HCT116 (cell line): ENCODE measurements at regions not wholly inside any gene's neighbourhood (a gene's known extent, or its start where the extent isn't known, plus 50 kb on each side); places are given as distances from the start of the nearest gene placed in this dataset.
"Not testable (repeated sequence)": the region's sequence is repeated elsewhere in the genome, so short reads cannot be mapped to it uniquely, and the experiment has no call there.

Experiments used
- ATAC-seq: fragments of 200-7000 bp; cut with Tn5 transposase; 2 replicates; pipeline ENCODE4 v1.9.1; 2020; ENCODE audit warnings: mild to moderate bottlenecking, moderate library complexity
- BruUV-seq: library from RNA; stranded (reverse); fragments of 400-500 nt; replicated peaks from 2 replicates; lab custom pipeline; 2021; lab: Mats Ljungman, UMichigan
- CTCF ChIA-PET: fragments of 300-600 bp; sonication (Branson Sonifier 250); formaldehyde crosslinking; loops from one replicate; lab custom pipeline; 2021; ENCODE audit warnings: antibody characterized with exemption; lab: Charles Lee
- POLR2A ChIA-PET: fragments of 300-600, 350-600 bp; sonication (Branson Sonifier 250); formaldehyde crosslinking; loops from one replicate; lab custom pipeline; 2021; ENCODE audit warnings: antibody characterized with exemption; lab: Charles Lee
- RAD21 ChIA-PET, 2 experiments: fragments of 300-600 bp; sonication (Branson Sonifier 250); formaldehyde crosslinking; loops; one replicate each; lab custom pipeline; 2023; ENCODE audit warnings: low total read pairs in 2 of 2; ENCODE audit not compliant: uncharacterized antibody in 2 of 2, unreplicated experiment in 2 of 2, low non-redundant PET in 1 of 2; lab: Charles Lee
- DNase-seq: peaks from one replicate; pipeline ENCODE4 v3.0.0-alpha.2; 2010; ENCODE audit warnings: low read depth, low spot score
- H2AFZ ChIP-seq: fragments of 200-600 bp; shearing (Covaris generic), sonication (generic); 2 replicates; pipeline ENCODE4 v1.6.1; 2017; ENCODE audit warnings: low read depth, mixed run types, mixed read lengths, antibody characterized with exemption, low read length; ENCODE audit not compliant: poor library complexity, severe bottlenecking
- H3K27ac ChIP-seq: 2 replicates; pipeline ENCODE4 v1.5.1; 2012; ENCODE audit warnings: low read depth, low read length
- H3K27me3 ChIP-seq: fragments of 200-600 bp; sonication (generic); 2 replicates; pipeline ENCODE4 v1.6.1; 2016; ENCODE audit warnings: mixed run types, low read length, mixed read lengths; ENCODE audit not compliant: insufficient read depth
- H3K36me3 ChIP-seq, 2 experiments: fragments of 200-500 bp in 1 of 2; fragments of 200-600 bp in 1 of 2; sonication (Bioruptor generic) in 1 of 2; sonication (generic) in 1 of 2; 2 replicates each; pipeline versions ENCODE4 v1.5.1 to v1.6.1; 2014 to 2016; ENCODE audit warnings: low read length in 2 of 2, inconsistent platforms in 1 of 2, mixed read lengths in 1 of 2, mixed run types in 1 of 2; ENCODE audit not compliant: insufficient read depth in 2 of 2, control insufficient read depth in 1 of 2
- H3K4me1 ChIP-seq, 2 experiments: fragments of 200-600 bp in 1 of 2; sonication (generic) in 1 of 2; 2 replicates each; pipeline versions ENCODE4 v1.5.1 to v1.6.1; 2012 to 2017; ENCODE audit warnings: low read length in 2 of 2, inconsistent platforms in 1 of 2, mild to moderate bottlenecking in 1 of 2, mixed read lengths in 1 of 2, mixed run types in 1 of 2, moderate library complexity in 1 of 2; ENCODE audit not compliant: insufficient read depth in 2 of 2, control insufficient read depth in 1 of 2
- H3K4me2 ChIP-seq: fragments of 200-600 bp; sonication (generic); 2 replicates; pipeline ENCODE4 v1.6.1; 2017; ENCODE audit warnings: mixed run types, low read length, mixed read lengths
- H3K4me3 ChIP-seq, 2 experiments: fragments of 200-600 bp in 1 of 2; sonication (generic) in 1 of 2; replicated peaks in 1 of 2; 2 replicates each; pipeline ENCODE4 v1.5.1; 2011 to 2016; ENCODE audit warnings: low read length in 2 of 2, control low read depth in 1 of 2, low read depth in 1 of 2, mild to moderate bottlenecking in 1 of 2, mixed read lengths in 1 of 2, mixed run types in 1 of 2
- H3K79me2 ChIP-seq: fragments of 200-600 bp; sonication (generic); 2 replicates; pipeline ENCODE4 v1.6.1; 2017; ENCODE audit warnings: mild to moderate bottlenecking, mixed run types, low read length, moderate library complexity, mixed read lengths; ENCODE audit not compliant: insufficient read depth
- H3K9ac ChIP-seq: fragments of 200-600 bp; sonication (generic); 2 replicates; pipeline ENCODE4 v1.6.1; 2016; ENCODE audit warnings: low read length, mixed read lengths
- H3K9me2 ChIP-seq: fragments of 200-600 bp; sonication (generic), shearing (Covaris generic); 2 replicates; pipeline ENCODE4 v1.6.1; 2017; ENCODE audit warnings: mixed run types, mild to moderate bottlenecking, moderate library complexity; ENCODE audit not compliant: insufficient read depth
- H3K9me3 ChIP-seq, 2 experiments: fragments of 200-500 bp in 1 of 2; fragments of 200-600 bp in 1 of 2; sonication (Bioruptor generic) in 1 of 2; sonication (generic) in 1 of 2; 2 replicates each; pipeline ENCODE4 v1.6.1; 2014 to 2017; ENCODE audit warnings: low read length in 2 of 2, mixed read lengths in 2 of 2, inconsistent platforms in 1 of 2, low read depth in 1 of 2, mild to moderate bottlenecking in 1 of 2, mixed run types in 1 of 2, moderate library complexity in 1 of 2; ENCODE audit not compliant: control insufficient read depth in 1 of 2, insufficient read depth in 1 of 2
- H4K20me1 ChIP-seq: fragments of 200-600 bp; sonication (generic), shearing (Covaris generic); 2 replicates; pipeline ENCODE4 v1.6.1; 2017; ENCODE audit warnings: mixed run types, mild to moderate bottlenecking, moderate library complexity; ENCODE audit not compliant: insufficient read depth
- EGR1 ChIP-seq: IDR thresholded peaks from 2 replicates; pipeline ENCODE4 v1.6.1; 2012; ENCODE audit warnings: low read depth
- REST ChIP-seq: IDR thresholded peaks from 2 replicates; pipeline ENCODE4 v1.6.1; 2012; ENCODE audit warnings: low read depth
- SP1 ChIP-seq: IDR thresholded peaks from 2 replicates; pipeline ENCODE4 v1.6.1; 2012; ENCODE audit warnings: low read depth
- YY1 ChIP-seq: IDR thresholded peaks from 2 replicates; pipeline ENCODE4 v1.6.1; 2011; ENCODE audit warnings: low read length, low read depth, moderate library complexity, mild to moderate bottlenecking; ENCODE audit not compliant: insufficient replicate concordance; ENCODE audit errors: extremely low read depth
- ZFX ChIP-seq: fragments of 450-650 bp; IDR thresholded peaks from 2 replicates; pipeline ENCODE4 v1.6.1; 2017
- intact Hi-C: fragments of 100-400 bp; cut with micrococcal nuclease; formaldehyde crosslinking; loops from 2 replicates; pipeline ENCODE4 v1.10.0; 2022
- TF ChIP-seq, protein P1 (sequence below): IDR thresholded peaks from 2 replicates; pipeline ENCODE4 v1.6.1; 2012

DNA sequence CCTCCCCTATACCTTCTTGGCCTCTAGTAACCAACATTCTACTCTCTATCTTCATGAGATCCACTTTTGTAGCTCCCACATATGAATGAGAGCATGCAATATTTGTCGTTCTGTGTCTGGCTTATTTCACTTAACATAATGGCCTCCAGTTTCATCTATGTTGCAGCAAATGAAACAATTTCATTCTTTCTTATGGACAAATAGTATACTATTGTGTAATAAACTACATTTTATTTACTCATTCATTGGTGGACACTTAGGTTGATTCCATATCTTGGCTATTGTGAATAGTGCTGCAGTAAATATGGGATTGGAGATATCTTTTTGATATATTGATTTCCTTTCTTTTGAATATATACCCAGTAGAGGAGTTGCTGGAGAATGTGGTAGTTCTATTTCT, 151.1 kb downstream of the JRKL start:
- ChIA-PET RAD21 (no interaction called here), CTCF (no interaction called here), POLR2A (no interaction called here)
- no peak overlapping the region for H3K9ac ChIP-seq
- H3K79me2 ChIP-seq = no peaks in the 10 kb centered on the region
- no peaks in the 10 kb centered on the region for H4K20me1 ChIP-seq
- no peaks in the 10 kb centered on the region for H3K27me3 ChIP-seq
- ATAC-seq (no peak), DNase-seq (no peak)
- intact Hi-C loops = no loop called here
- H3K27ac ChIP-seq = no peak overlapping the region
- no peak overlapping the region for H3K4me3 ChIP-seq
- H3K4me1 ChIP-seq = no peaks in the 10 kb centered on the region
- H2AFZ ChIP-seq = no peak overlapping the region
- BruUV-seq = no TSS peak
- no peaks in the 10 kb centered on the region for H3K9me2 ChIP-seq
- no peaks in the 10 kb centered on the region for H3K9me3 ChIP-seq
- no peak overlapping the region for H3K4me2 ChIP-seq
- H3K36me3 ChIP-seq = no peaks in the 10 kb centered on the region
- TF ChIP-seq, protein P1, sequence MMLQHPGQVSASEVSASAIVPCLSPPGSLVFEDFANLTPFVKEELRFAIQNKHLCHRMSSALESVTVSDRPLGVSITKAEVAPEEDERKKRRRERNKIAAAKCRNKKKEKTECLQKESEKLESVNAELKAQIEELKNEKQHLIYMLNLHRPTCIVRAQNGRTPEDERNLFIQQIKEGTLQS = no peak
- TF ChIP-seq REST (no peak), SP1 (no peak), ZFX (no peak), EGR1 (no peak)
- TF ChIP-seq, all 23 proteins: peak for 0

DNA sequence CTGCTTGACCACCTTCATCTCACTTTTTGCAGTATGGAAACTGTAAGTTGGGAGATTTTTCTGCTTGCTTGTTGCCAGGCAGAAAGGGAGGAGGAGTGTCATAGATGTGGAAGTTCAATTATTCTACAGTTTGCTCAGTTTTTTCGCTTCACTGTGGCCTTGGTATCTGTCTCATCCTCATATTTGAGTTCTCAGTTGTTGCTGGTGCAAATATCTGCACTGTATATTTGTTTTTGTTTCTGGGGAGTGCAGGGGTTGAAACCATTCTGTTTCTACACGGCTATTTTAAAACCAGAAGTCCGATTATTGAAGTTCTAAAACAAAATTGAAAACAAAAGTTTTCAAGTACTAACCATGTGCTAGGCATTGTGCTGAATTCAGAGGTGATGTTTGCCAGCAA, 153.4 kb downstream of the JRKL start:
- H3K4me2 ChIP-seq = no peak overlapping the region
- no peaks in the 10 kb centered on the region for H3K27me3 ChIP-seq
- ATAC-seq (no peak), DNase-seq (no peak)
- H3K4me3 ChIP-seq = no peak overlapping the region
- H2AFZ ChIP-seq = no peak overlapping the region
- H3K4me1 ChIP-seq = no peaks in the 10 kb centered on the region
- no peaks in the 10 kb centered on the region for H3K9me2 ChIP-seq
- no peaks in the 10 kb centered on the region for H3K79me2 ChIP-seq
- CTCF ChIA-PET = no interaction called here
- RAD21 ChIA-PET = no interaction called here
- H3K27ac ChIP-seq = no peak overlapping the region
- no peaks in the 10 kb centered on the region for H3K9me3 ChIP-seq
- BruUV-seq = no TSS peak
- POLR2A ChIA-PET = no interaction called here
- TF ChIP-seq YY1 = no peak
- no peaks in the 10 kb centered on the region for H4K20me1 ChIP-seq
- no peaks in the 10 kb centered on the region for H3K36me3 ChIP-seq
- H3K9ac ChIP-seq = no peak overlapping the region
- intact Hi-C loops = no loop called here

- POLR2A ChIA-PET, intact Hi-C loops, H3K4me2 ChIP-seq, RAD21 ChIA-PET, H3K79me2 ChIP-seq, BruUV-seq, H3K4me1 ChIP-seq, H2AFZ ChIP-seq, DNase-seq, H3K9me2 ChIP-seq, H3K9ac ChIP-seq, ATAC-seq, CTCF ChIA-PET, H3K36me3 ChIP-seq, H3K9me3 ChIP-seq, H3K27me3 ChIP-seq, H3K27ac ChIP-seq, H3K4me3 ChIP-seq, H4K20me1 ChIP-seq: not testable (repeated sequence)
These were observed 155.4 kb downstream of the JRKL start for GRCh38 chr11:96545192-96545591.
